PFSK-1 (cell line): ENCODE measurements at regions not wholly inside any gene's neighbourhood (a gene's known extent, or its start where the extent isn't known, plus 50 kb on each side); places are given as distances from the start of the nearest gene placed in this dataset.

Experiments used
- POLR2AphosphoS5 ChIP-seq: IDR thresholded peaks from 2 replicates; pipeline ENCODE4 v1.6.1; 2012; ENCODE audit warnings: low read depth, mild to moderate bottlenecking, control low read depth, low read length, moderate library complexity
- REST ChIP-seq, 2 experiments: IDR thresholded peaks; 2 replicates each; pipeline versions ENCODE4 v1.6.1 to v1.8.0; 2011 to 2012; ENCODE audit warnings: low read depth in 2 of 2, low read length in 2 of 2, control low read depth in 1 of 2, inconsistent platforms in 1 of 2, mild to moderate bottlenecking in 1 of 2, moderate library complexity in 1 of 2; ENCODE audit not compliant: insufficient read depth in 1 of 2
- SIN3A ChIP-seq: IDR thresholded peaks from 2 replicates; pipeline ENCODE4 v1.6.1; 2012; ENCODE audit warnings: mild to moderate bottlenecking, low read length, moderate library complexity, borderline replicate concordance; ENCODE audit not compliant: insufficient read depth
- TAF1 ChIP-seq: IDR thresholded peaks from 2 replicates; pipeline ENCODE4 v1.6.1; 2012; ENCODE audit warnings: low read length, control low read depth, borderline replicate concordance; ENCODE audit not compliant: insufficient read depth

DNA sequence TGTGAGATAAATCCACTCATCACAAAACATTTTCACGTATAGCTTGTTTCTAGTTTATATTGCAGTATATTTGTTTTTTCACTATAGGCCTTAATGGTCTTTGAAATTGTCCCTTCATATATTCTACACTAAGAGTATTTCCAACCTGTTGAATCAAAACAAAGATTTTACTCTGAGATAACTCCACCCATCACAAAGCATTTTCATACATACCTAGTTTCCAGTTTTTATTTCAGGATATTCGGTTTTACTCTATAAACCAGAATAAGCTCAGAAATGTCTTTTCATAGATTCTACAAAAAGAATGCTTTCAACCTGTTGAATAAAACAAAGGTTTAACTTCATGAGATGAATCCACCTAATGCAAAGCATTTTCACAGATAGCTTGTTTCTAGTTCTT lies 1528.7 kb downstream of the UQCRFS1 start:
- TF ChIP-seq POLR2AphosphoS5, result no peak
- TF ChIP-seq REST (IDR thresholded peaks at IDR 0.05; ENCODE audit: insufficient read depth in 1 of 2, low read depth in 2 of 2, low read length in 2 of 2), result no peak
- TF ChIP-seq TAF1, result no peak
- no peak for TF ChIP-seq SIN3A
